ENCODE measurements at regions not wholly inside any gene's neighbourhood (a gene's known extent, or its start where the extent isn't known, plus 50 kb on each side); places are given as distances from the start of the nearest gene placed in this dataset.

DNA sequence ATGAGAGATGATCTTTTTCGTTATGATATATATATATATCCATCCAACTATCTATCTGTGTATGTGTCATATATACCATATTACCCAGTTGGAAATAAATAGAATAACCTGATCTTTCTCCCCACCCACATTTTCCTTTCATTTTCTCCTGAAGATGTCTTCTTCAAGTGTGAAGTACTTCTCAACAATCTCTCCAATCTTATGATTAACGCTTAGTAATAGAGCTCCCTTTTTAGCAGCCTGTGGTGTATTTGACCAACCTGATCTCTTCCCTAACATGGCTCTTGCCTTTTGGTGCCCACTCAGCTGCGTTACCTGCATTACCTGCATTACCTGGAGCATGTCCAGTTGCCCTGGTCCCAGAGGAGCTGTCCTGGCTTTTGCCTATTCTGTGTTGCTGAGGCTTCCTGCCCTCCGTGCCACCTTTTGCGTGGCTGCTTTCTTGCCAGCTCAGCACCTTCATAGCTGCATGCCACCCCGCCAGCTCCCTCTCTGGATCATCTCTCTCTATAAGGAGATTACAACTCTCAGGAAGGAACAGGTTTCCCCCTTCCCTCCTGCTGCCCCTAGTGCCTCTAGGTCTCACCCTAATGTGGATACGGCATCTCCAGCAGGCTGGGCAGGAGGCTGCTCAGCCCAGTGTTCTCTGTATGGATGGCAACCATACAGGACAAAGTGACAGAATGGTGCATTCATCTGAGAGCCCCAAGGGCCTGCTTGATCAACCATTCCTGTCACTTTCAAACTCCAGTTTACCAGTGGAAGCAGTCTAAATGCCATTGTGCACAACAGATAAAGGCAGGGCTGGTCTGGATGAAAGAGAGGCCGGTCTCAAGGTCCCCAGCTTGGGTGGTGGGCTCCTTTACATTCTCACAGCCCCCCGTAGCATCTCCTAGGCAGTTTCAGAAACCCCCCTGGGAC lies 126.7 kb downstream of the GADD45G start:
- TF ChIP-seq POLR2AphosphoS5 (IDR thresholded peaks at IDR 0.05) (no peak), POLR2A (IDR thresholded peaks at IDR 0.05) (no peak)
- TF ChIP-seq, protein P1, sequence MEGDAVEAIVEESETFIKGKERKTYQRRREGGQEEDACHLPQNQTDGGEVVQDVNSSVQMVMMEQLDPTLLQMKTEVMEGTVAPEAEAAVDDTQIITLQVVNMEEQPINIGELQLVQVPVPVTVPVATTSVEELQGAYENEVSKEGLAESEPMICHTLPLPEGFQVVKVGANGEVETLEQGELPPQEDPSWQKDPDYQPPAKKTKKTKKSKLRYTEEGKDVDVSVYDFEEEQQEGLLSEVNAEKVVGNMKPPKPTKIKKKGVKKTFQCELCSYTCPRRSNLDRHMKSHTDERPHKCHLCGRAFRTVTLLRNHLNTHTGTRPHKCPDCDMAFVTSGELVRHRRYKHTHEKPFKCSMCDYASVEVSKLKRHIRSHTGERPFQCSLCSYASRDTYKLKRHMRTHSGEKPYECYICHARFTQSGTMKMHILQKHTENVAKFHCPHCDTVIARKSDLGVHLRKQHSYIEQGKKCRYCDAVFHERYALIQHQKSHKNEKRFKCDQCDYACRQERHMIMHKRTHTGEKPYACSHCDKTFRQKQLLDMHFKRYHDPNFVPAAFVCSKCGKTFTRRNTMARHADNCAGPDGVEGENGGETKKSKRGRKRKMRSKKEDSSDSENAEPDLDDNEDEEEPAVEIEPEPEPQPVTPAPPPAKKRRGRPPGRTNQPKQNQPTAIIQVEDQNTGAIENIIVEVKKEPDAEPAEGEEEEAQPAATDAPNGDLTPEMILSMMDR (IDR thresholded peaks at IDR 0.05): no peak
- no peak for DNase-seq (ENCODE audit: low spot score in 2 of 2)
- intact Hi-C loops (cut with DNase I; ENCODE audit: low total_unique reads): no loop called here
- no peak overlapping the region for H3K4me3 ChIP-seq
- H3K36me3 ChIP-seq: no peaks in the 10 kb centered on the region
- no peaks in the 10 kb centered on the region for H3K9me3 ChIP-seq
- H3K4me1 ChIP-seq: no peaks in the 10 kb centered on the region
- H3K27ac ChIP-seq: no peak overlapping the region
- H3K27me3 ChIP-seq: no peaks in the 10 kb centered on the region

GRCh38 chr9:89732295-89732938 lies 127.6 kb downstream of the GADD45G start:
- no peak for TF ChIP-seq POLR2A (IDR thresholded peaks at IDR 0.05)
- TF ChIP-seq, protein P1 (IDR thresholded peaks at IDR 0.05): no peak
- TF ChIP-seq POLR2AphosphoS5 (IDR thresholded peaks at IDR 0.05): no peak
- no peaks in the 10 kb centered on the region for H3K27me3 ChIP-seq
- no peaks in the 10 kb centered on the region for H3K36me3 ChIP-seq
- H3K9me3 ChIP-seq: no peaks in the 10 kb centered on the region
- no peak overlapping the region for H3K27ac ChIP-seq
- intact Hi-C loops (cut with DNase I; ENCODE audit: low total_unique reads): no loop called here
- DNase-seq (ENCODE audit: low spot score in 2 of 2): no peak
- H3K4me3 ChIP-seq: no peak overlapping the region
- H3K4me1 ChIP-seq: no peaks in the 10 kb centered on the region

- Histone ChIP-seq H3K4me3 (no peak overlapping the region), H3K4me1 (no peaks in the 10 kb centered on the region), H3K27me3 (no peaks in the 10 kb centered on the region), H3K27ac (no peak overlapping the region), H3K9me3 (no peaks in the 10 kb centered on the region), H3K36me3 (no peaks in the 10 kb centered on the region)
- TF ChIP-seq POLR2AphosphoS5 (IDR thresholded peaks at IDR 0.05) (no peak), POLR2A (IDR thresholded peaks at IDR 0.05) (no peak)
- TF ChIP-seq, protein P1 (IDR thresholded peaks at IDR 0.05): no peak
- DNase-seq (ENCODE audit: low spot score in 2 of 2): no peak
- intact Hi-C loops (cut with DNase I; ENCODE audit: low total_unique reads): no loop called here
These were observed 128.1 kb downstream of the GADD45G start for GRCh38 chr9:89732939-89733324.

GRCh38 chr9:89734600-89735041 lies 129.8 kb downstream of the GADD45G start:
- H3K36me3 ChIP-seq: no peaks in the 10 kb centered on the region
- no peaks in the 10 kb centered on the region for H3K9me3 ChIP-seq
- no peaks in the 10 kb centered on the region for H3K4me1 ChIP-seq
- DNase-seq (ENCODE audit: low spot score in 2 of 2): no peak
- TF ChIP-seq POLR2AphosphoS5 (IDR thresholded peaks at IDR 0.05) (no peak), POLR2A (IDR thresholded peaks at IDR 0.05) (no peak)
- TF ChIP-seq, protein P1 (IDR thresholded peaks at IDR 0.05): no peak
- H3K27ac ChIP-seq: no peak overlapping the region
- H3K27me3 ChIP-seq: no peaks in the 10 kb centered on the region
- no peak overlapping the region for H3K4me3 ChIP-seq
- intact Hi-C loops (cut with DNase I; ENCODE audit: low total_unique reads): no loop called here

Measured in breast epithelium (tissue), 4 donors.